GM13976 (cell line): ENCODE measurements at regions not wholly inside any gene's neighbourhood (a gene's known extent, or its start where the extent isn't known, plus 50 kb on each side); places are given as distances from the start of the nearest gene placed in this dataset.

ENCODE experiments used
- DNase-seq: peaks from one replicate; pipeline ENCODE4 v3.0.0; 2012; ENCODE audit warnings: low spot score
- in situ Hi-C: fragments of 300-500 bp; cut with MboI; formaldehyde crosslinking; loops from one replicate; pipeline ENCODE4 v1.12.0; 2022; ENCODE audit warnings: low sequenced_read_pairs, mixed read lengths, inconsistent platforms; ENCODE audit not compliant: unreplicated experiment
- TF ChIP-seq, protein P1 (sequence below): IDR thresholded peaks from 2 replicates; pipeline ENCODE4 v1.5.1; 2012; ENCODE audit warnings: borderline replicate concordance, mild to moderate bottlenecking; ENCODE audit not compliant: insufficient read depth; ENCODE audit errors: extremely low read depth, missing control alignments, control extremely low read depth

DNA sequence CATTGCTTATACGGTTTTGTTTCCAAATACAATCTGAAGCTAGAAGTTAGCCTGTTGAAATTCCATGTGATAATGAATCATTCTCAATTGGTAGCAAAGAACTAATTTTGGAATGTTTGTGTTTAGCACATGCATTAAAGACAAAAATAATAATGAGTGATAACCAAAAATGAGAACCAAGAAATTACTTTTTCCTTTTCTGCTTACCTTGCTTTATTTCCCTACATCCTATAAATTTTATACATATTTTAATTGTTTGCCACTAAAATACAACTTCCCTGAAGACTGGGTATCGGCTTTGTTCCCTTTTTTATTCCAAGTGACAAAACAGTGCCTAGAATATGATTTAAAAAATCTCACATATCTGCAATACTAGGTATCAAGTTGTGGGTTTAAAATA lies 203.8 kb upstream of the TACR3 start:
- in situ Hi-C loops: loop anchor here (25.0 kb wide), 1 partner anchor 436 kb away; no protein-coding TSS in a partner anchor
- TF ChIP-seq, protein P1, sequence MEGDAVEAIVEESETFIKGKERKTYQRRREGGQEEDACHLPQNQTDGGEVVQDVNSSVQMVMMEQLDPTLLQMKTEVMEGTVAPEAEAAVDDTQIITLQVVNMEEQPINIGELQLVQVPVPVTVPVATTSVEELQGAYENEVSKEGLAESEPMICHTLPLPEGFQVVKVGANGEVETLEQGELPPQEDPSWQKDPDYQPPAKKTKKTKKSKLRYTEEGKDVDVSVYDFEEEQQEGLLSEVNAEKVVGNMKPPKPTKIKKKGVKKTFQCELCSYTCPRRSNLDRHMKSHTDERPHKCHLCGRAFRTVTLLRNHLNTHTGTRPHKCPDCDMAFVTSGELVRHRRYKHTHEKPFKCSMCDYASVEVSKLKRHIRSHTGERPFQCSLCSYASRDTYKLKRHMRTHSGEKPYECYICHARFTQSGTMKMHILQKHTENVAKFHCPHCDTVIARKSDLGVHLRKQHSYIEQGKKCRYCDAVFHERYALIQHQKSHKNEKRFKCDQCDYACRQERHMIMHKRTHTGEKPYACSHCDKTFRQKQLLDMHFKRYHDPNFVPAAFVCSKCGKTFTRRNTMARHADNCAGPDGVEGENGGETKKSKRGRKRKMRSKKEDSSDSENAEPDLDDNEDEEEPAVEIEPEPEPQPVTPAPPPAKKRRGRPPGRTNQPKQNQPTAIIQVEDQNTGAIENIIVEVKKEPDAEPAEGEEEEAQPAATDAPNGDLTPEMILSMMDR: no peak
- DNase-seq: no peak

DNA sequence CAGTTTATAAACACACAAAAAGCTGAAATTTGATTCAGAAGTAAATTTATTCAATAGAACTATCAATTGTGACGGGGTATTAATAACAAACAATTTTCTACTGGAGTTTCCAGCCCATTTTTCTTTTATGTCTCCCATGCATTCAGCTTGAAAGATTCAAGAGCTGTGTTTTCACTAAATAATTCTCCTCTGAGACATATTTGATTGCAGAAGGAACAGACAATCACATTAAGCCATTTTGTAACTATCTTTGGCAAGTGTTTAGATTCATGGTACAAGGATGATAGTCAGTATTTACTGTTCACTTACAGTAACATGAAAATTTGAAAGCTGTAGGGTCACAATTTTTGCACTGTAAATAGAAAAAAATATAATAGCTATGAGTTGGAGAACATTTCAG lies 198.4 kb upstream of the TACR3 start:
- in situ Hi-C loops: loop anchor here (25.0 kb wide), 1 partner anchor 431 kb away; no protein-coding TSS in a partner anchor
- no peak for DNase-seq
- TF ChIP-seq, protein P1: no peak

DNA sequence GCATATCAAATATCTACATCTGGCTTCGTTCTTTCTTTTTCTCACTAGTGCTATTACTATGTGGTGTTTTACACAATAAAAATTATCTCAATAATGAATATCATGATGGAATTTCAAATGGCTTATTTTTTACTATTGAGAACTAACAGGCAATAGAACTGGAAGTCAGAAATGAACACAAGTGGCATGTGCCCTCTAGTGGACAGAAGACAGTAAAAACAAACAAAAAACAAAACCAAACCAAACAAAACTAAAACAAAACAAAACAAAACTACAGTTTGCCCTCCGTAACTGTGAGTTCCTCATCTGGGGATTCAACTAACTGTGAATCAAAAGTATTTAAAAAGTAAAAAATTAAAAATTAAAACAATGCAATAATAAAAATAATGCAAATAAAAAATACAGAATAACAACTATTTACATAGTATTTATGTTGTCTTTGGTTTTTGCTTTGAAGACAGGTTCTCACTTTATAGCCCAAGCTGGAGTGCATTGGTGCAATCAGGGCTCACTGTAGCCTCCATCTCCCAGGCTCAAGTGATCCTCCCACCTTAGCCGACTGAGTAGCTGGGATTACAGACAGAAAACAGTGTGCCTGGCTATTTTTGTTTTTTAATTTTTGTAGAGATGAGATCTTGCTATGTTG lies 195.6 kb upstream of the TACR3 start:
- in situ Hi-C loops: loop anchor here (25.0 kb wide), 1 partner anchor 428 kb away; no protein-coding TSS in a partner anchor
- TF ChIP-seq, protein P1: peak; percentile 39
- DNase-seq: peak; percentile 35

DNA sequence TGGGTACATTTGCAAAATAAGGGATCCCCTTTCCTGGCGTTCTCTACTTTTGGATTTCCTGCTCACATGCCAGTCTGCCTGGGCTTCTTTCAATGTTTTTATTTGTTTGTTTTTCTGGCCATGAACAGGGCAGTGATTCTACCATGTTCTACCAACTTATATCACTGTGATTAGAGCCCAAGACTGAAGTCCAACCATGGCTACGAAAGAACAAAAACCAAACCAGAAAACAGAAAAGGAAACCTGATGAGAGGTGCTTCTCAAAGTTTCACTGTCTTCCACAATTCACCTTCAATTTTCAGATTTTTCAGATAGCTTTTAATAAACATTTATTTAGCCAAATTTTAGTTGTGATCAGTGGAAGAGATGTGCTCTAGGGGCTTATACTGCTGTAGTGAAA lies 187.6 kb upstream of the TACR3 start:
- in situ Hi-C loops: loop anchor here (25.0 kb wide), 1 partner anchor 420 kb away; no protein-coding TSS in a partner anchor
- DNase-seq: no peak
- TF ChIP-seq, protein P1: no peak

DNA sequence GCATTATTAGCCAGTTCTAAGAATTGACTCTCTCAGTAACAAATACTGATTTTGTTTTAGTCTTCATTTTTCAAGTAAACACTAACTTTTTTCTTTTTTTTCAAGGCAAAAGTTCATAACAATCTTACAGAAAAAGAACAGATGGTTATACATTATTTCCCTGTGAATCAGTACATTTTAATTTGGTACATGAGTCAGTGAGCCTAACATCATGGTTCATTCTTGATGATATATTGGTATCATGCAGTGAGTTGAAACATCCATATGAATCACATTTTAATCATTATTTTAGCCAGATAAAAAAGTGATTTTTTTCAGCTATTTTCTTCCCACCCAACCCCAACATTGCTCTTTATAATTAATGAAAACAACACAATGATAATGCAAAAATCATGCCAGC lies 184.3 kb upstream of the TACR3 start:
- TF ChIP-seq, protein P1: no peak
- in situ Hi-C loops: loop anchor here (25.0 kb wide), 1 partner anchor 417 kb away; no protein-coding TSS in a partner anchor
- no peak for DNase-seq

DNA sequence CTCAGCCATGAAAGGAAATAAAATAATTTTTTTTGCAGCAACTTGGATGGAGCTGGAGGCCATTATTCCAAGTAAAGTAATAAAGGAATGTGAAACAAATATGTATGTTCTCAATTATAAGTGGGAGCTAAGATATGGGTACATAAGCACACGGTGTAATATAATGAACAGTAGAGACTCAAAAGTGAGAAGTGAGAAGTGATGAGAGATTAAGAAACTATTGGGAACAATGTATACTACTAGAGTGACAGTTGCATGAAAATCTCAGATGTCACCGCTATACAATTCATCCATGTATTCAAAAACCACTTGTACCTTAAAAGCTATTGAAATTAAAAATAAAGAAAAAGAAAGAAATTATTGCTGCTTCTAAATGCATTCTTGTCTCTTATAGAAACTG lies 182.9 kb upstream of the TACR3 start:
- in situ Hi-C loops: loop anchor here (25.0 kb wide), 1 partner anchor 415 kb away; no protein-coding TSS in a partner anchor
- no peak for DNase-seq
- TF ChIP-seq, protein P1: no peak

DNA sequence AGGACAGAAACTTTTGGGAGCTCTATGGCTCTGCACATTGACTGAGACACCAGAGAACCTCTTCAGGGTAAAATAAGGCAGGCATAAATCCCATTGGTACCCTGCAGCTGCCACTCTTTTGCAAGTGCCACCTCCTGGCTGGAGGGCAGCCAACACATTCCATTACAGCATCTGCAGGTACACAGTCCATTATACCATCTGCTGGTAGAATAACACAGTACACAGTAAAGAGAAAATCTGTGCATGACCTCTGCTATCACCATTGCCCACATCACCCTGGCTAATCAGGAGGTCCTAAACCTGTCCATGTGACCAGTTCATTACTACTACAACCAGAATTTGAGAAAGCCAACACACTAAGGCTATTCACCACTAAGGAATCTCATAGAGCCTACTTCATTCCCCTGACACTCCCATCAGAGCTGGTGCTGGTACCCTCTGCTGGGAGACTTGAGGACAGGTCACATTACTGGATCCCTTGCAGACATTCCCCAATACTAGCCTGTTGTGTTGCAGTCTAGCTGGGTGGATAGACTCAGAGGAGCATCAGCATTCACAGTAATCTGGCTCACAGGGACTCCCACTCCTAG lies 176.2 kb upstream of the TACR3 start:
- in situ Hi-C loops: no loop called here
- TF ChIP-seq, protein P1: no peak
- no peak for DNase-seq
